H1 (cell line): ENCODE measurements at regions not wholly inside any gene's neighbourhood (a gene's known extent, or its start where the extent isn't known, plus 50 kb on each side); places are given as distances from the start of the nearest gene placed in this dataset.

Experiments
- CTCF ChIA-PET: fragments of 300-600 bp; sonication (Branson Sonifier 250); formaldehyde crosslinking; loops from one replicate; lab custom pipeline; 2021; ENCODE audit not compliant: partially characterized antibody; lab: Charles Lee
- POLR2A ChIA-PET: fragments of 300-600 bp; sonication (Branson Sonifier 250); formaldehyde crosslinking; loops from one replicate; lab custom pipeline; 2021; ENCODE audit warnings: inconsistent platforms; ENCODE audit not compliant: partially characterized antibody; lab: Charles Lee
- DNase-seq, 2 experiments: peaks; one replicate each; pipeline versions ENCODE4 v3.0.0 to v3.0.0-alpha.2; 2010 to 2022; ENCODE audit warnings: low spot score in 2 of 2, low read depth in 1 of 2, mixed read lengths in 1 of 2
- FAIRE-seq: peaks from 2 replicates; lab custom pipeline; 2011; peaks lifted over from hg19 to GRCh38; lab: Jason Lieb, UNC
- H2AFZ ChIP-seq: 2 replicates; pipeline ENCODE4 v1.8.1; 2012; ENCODE audit warnings: low read length, inconsistent platforms
- H2AK5ac ChIP-seq: 2 replicates; pipeline ENCODE4 v1.6.1; 2013; ENCODE audit warnings: low read depth, low read length
- H2BK120ac ChIP-seq: replicated peaks from 2 replicates; pipeline ENCODE3; 2013; ENCODE audit warnings: low read depth, low read length, inconsistent platforms
- H2BK12ac ChIP-seq: 2 replicates; pipeline ENCODE4 v1.6.1; 2013; ENCODE audit warnings: low read depth, low read length
- H2BK15ac ChIP-seq: 2 replicates; pipeline ENCODE4 v1.6.1; 2013; ENCODE audit warnings: low read length
- H2BK20ac ChIP-seq: 2 replicates; pipeline ENCODE4 v1.6.1; 2013; ENCODE audit warnings: low read length
- H2BK5ac ChIP-seq: 2 replicates; pipeline ENCODE4 v1.6.1; 2013; ENCODE audit warnings: low read depth, low read length
- H3K14ac ChIP-seq: 2 replicates; pipeline ENCODE4 v1.6.1; 2013; ENCODE audit warnings: inconsistent platforms; ENCODE audit not compliant: insufficient read length
- H3K18ac ChIP-seq: 2 replicates; pipeline ENCODE4 v1.6.1; 2013; ENCODE audit warnings: low read length; ENCODE audit errors: extremely low read depth
- H3K23ac ChIP-seq: 2 replicates; pipeline ENCODE4 v1.6.1; 2013; ENCODE audit warnings: inconsistent platforms; ENCODE audit not compliant: insufficient read length
- H3K23me2 ChIP-seq: 2 replicates; pipeline ENCODE4 v1.6.1; 2013; ENCODE audit warnings: low read depth, low read length
- H3K27ac ChIP-seq: 2 replicates; pipeline ENCODE4 v1.6.1; 2011; ENCODE audit warnings: low read depth, low read length, inconsistent platforms
- H3K27me3 ChIP-seq, 4 experiments: replicated peaks in 1 of 4; 1 replicate in 1 of 4; 2 replicates in 3 of 4; pipeline versions ENCODE4 v1.6.1 to v1.8.1; 2011 to 2013; ENCODE audit warnings: low read length in 3 of 4, mild to moderate bottlenecking in 3 of 4, inconsistent platforms in 2 of 4, mixed read lengths in 2 of 4, moderate library complexity in 1 of 4; ENCODE audit not compliant: control insufficient read depth in 3 of 4, insufficient read depth in 3 of 4; ENCODE audit errors: extremely low read depth in 1 of 4
- H3K36me3 ChIP-seq, 4 experiments: 2 replicates each; pipeline versions ENCODE4 v1.6.1 to v1.8.1; 2011 to 2013; ENCODE audit warnings: mild to moderate bottlenecking in 4 of 4, low read length in 3 of 4, moderate library complexity in 2 of 4, control low read depth in 1 of 4, inconsistent platforms in 1 of 4; ENCODE audit not compliant: insufficient read depth in 4 of 4, control insufficient read depth in 2 of 4
- H3K4ac ChIP-seq: replicated peaks from 2 replicates; pipeline ENCODE3; 2013; ENCODE audit warnings: low read length, low read depth, mixed read lengths, inconsistent platforms; ENCODE audit not compliant: insufficient read length
- H3K4me1 ChIP-seq, 4 experiments: replicated peaks in 1 of 4; 1 replicate in 1 of 4; 2 replicates in 3 of 4; pipeline versions ENCODE4 v1.6.1 to v1.8.1; 2011 to 2013; ENCODE audit warnings: low read length in 3 of 4, inconsistent platforms in 2 of 4, mixed read lengths in 1 of 4; ENCODE audit not compliant: insufficient read depth in 4 of 4, control insufficient read depth in 3 of 4
- H3K4me2 ChIP-seq, 2 experiments: 2 replicates each; pipeline versions ENCODE4 v1.6.1 to v1.8.1; 2011 to 2013; ENCODE audit warnings: low read depth in 2 of 2, low read length in 2 of 2, control low read depth in 1 of 2, inconsistent platforms in 1 of 2, mild to moderate bottlenecking in 1 of 2; ENCODE audit not compliant: insufficient read depth in 1 of 2
- H3K4me3 ChIP-seq, 4 experiments: fragments of 200-600, 300-600 bp in 1 of 4; sonication (generic), shearing (Covaris generic), sonication (Bioruptor Twin) in 1 of 4; 2 replicates each; pipeline versions ENCODE4 v1.5.1 to v1.8.1; 2011 to 2016; ENCODE audit warnings: low read length in 4 of 4, low read depth in 3 of 4, control low read depth in 2 of 4, inconsistent platforms in 2 of 4, mild to moderate bottlenecking in 2 of 4, mixed read lengths in 1 of 4, moderate library complexity in 1 of 4; ENCODE audit not compliant: insufficient read depth in 2 of 4; ENCODE audit errors: extremely low read depth in 1 of 4
- H3K56ac ChIP-seq: replicated peaks from 2 replicates; pipeline ENCODE3; 2013; ENCODE audit warnings: low read depth, mild to moderate bottlenecking, mixed read lengths, low read length, inconsistent platforms; ENCODE audit not compliant: insufficient read length
- H3K79me1 ChIP-seq: 2 replicates; pipeline ENCODE4 v1.6.1; 2013; ENCODE audit warnings: low read depth, low read length, control low read depth
- H3K79me2 ChIP-seq, 2 experiments: 2 replicates each; pipeline versions ENCODE4 v1.6.1 to v1.8.1; 2012 to 2013; ENCODE audit warnings: low read length in 2 of 2, mild to moderate bottlenecking in 2 of 2, inconsistent platforms in 1 of 2; ENCODE audit not compliant: insufficient read depth in 2 of 2, control insufficient read depth in 1 of 2
- H3K9ac ChIP-seq, 4 experiments: replicated peaks in 1 of 4; 1 replicate in 1 of 4; 2 replicates in 3 of 4; pipeline versions ENCODE4 v1.6.1 to v1.8.1; 2011 to 2013; ENCODE audit warnings: low read depth in 3 of 4, low read length in 3 of 4, control low read depth in 2 of 4, mild to moderate bottlenecking in 2 of 4, moderate library complexity in 2 of 4, inconsistent platforms in 1 of 4; ENCODE audit errors: extremely low read depth in 1 of 4
- H3K9me3 ChIP-seq, 2 experiments: 2 replicates each; pipeline versions ENCODE4 v1.6.1 to v1.8.1; 2012 to 2013; ENCODE audit warnings: mild to moderate bottlenecking in 2 of 2, moderate library complexity in 2 of 2, control low read depth in 1 of 2, inconsistent platforms in 1 of 2, low read depth in 1 of 2, low read length in 1 of 2, mixed read lengths in 1 of 2; ENCODE audit not compliant: insufficient read depth in 2 of 2
- H4K20me1 ChIP-seq, 2 experiments: replicated peaks in 1 of 2; 2 replicates each; pipeline versions ENCODE3 to v1.8.1; 2011 to 2013; ENCODE audit warnings: inconsistent platforms in 2 of 2, low read length in 2 of 2, mild to moderate bottlenecking in 1 of 2; ENCODE audit not compliant: insufficient read depth in 2 of 2, control insufficient read depth in 1 of 2
- H4K5ac ChIP-seq: 2 replicates; pipeline ENCODE4 v1.6.1; 2013; ENCODE audit warnings: low read length, low read depth, mixed read lengths, inconsistent platforms; ENCODE audit not compliant: insufficient read length
- H4K8ac ChIP-seq: 2 replicates; pipeline ENCODE4 v1.8.0; 2013; ENCODE audit warnings: mild to moderate bottlenecking, moderate library complexity, low read length, inconsistent platforms; ENCODE audit not compliant: insufficient read depth; ENCODE audit errors: extremely low read depth
- H4K91ac ChIP-seq: replicated peaks from 2 replicates; pipeline ENCODE3; 2013; ENCODE audit warnings: low read length, mixed read lengths, inconsistent platforms; ENCODE audit not compliant: insufficient read length
- ASH2L ChIP-seq: fragments of 200-600, 300-600 bp; sonication (generic); IDR thresholded peaks from one replicate; pipeline ENCODE4 v1.7.1; 2017; ENCODE audit warnings: low read length
- CEBPB ChIP-seq: IDR thresholded peaks from 2 replicates; pipeline ENCODE4 v1.6.1; 2012; ENCODE audit warnings: low read depth, low read length
- CTBP2 ChIP-seq: IDR thresholded peaks from 2 replicates; pipeline ENCODE4 v1.7.0; 2011; ENCODE audit warnings: borderline replicate concordance, mild to moderate bottlenecking, moderate library complexity, mixed read lengths, low read length; ENCODE audit not compliant: insufficient read depth, insufficient read length
- MAX ChIP-seq: IDR thresholded peaks from 2 replicates; pipeline ENCODE4 v1.6.1; 2012; ENCODE audit warnings: inconsistent platforms
- NANOG ChIP-seq: IDR thresholded peaks from 2 replicates; pipeline ENCODE4 v1.6.1; 2011; ENCODE audit warnings: low read length, low read depth, mild to moderate bottlenecking, inconsistent platforms; ENCODE audit not compliant: insufficient read depth, poor library complexity, severe bottlenecking
- RBBP5 ChIP-seq: IDR thresholded peaks from 2 replicates; pipeline ENCODE4 v1.7.1; 2012; ENCODE audit warnings: low read depth, mild to moderate bottlenecking, inconsistent platforms, low read length, moderate library complexity, borderline replicate concordance
- SIX5 ChIP-seq: IDR thresholded peaks from 2 replicates; pipeline ENCODE4 v1.6.1; 2011; ENCODE audit warnings: mild to moderate bottlenecking, low read depth, low read length
- SRF ChIP-seq: IDR thresholded peaks from 2 replicates; pipeline ENCODE4 v1.6.1; 2011; ENCODE audit warnings: mild to moderate bottlenecking, low read depth, low read length, moderate library complexity
- SUZ12 ChIP-seq: fragments of 200-600 bp; sonication (generic); IDR thresholded peaks from 2 replicates; pipeline ENCODE4 v1.6.1; 2012; ENCODE audit warnings: mild to moderate bottlenecking, inconsistent platforms, low read length, moderate library complexity, mixed read lengths
- USF2 ChIP-seq: IDR thresholded peaks from 2 replicates; pipeline ENCODE4 v1.6.1; 2011; ENCODE audit warnings: low read length, improper control_type of control experiment
- YY1 ChIP-seq: IDR thresholded peaks from 2 replicates; pipeline ENCODE4 v1.6.1; 2011; ENCODE audit warnings: low read depth, mild to moderate bottlenecking, low read length
- ZNF274 ChIP-seq: IDR thresholded peaks from 2 replicates; pipeline ENCODE4 v1.7.0; 2012; ENCODE audit warnings: low read length, borderline replicate concordance; ENCODE audit errors: extremely low read depth
- WGBS, 2 experiments: shearing (Covaris generic) in 1 of 2; methylation state at CpG; one replicate each; pipeline versions ENCODE4 v1.1.6 to v1.1.7; 2013 to 2015; ENCODE audit warnings: low lambda C conversion rate in 2 of 2, mixed read lengths in 2 of 2, inconsistent platforms in 1 of 2, low coverage in 1 of 2, missing lambda C conversion rate in 1 of 2; ENCODE audit not compliant: insufficient replicate concordance in 2 of 2, insufficient coverage in 1 of 2, insufficient read length in 1 of 2; ENCODE audit errors: extremely low coverage in 1 of 2, missing lambda C conversion rate in 1 of 2; 5-methylcytosine and 5-hydroxymethylcytosine counted together

- 93% methylated on average over 1 of the region's 1 CpG; no CpG with 5 or more reads in 1 of the 2 experiments for WGBS, 2 experiments
- Histone ChIP-seq H3K9me3 (no peaks in the 10 kb centered on the region), H3K23ac (no peak overlapping the region), H2BK15ac (no peak overlapping the region), H3K18ac (no peak overlapping the region), H4K20me1 (no peaks in the 10 kb centered on the region), H3K4me2 (no peak overlapping the region), H2BK12ac (no peak overlapping the region), H4K5ac (no peak overlapping the region), H4K91ac (no peak overlapping the region), H3K4me1 (no peaks in the 10 kb centered on the region), H3K36me3 (no peaks in the 10 kb centered on the region), H3K23me2 (no peaks in the 10 kb centered on the region; the same call in 1 of the 2 replicates), H3K27me3 (peaks cover 0 to 2% (median 0%) of the 10 kb centered on the region in 4 experiments; a peak in 1 of 7 replicates), H3K9ac (no peak overlapping the region), H2BK120ac (no peak overlapping the region), H3K4me3 (no peak overlapping the region), H2BK5ac (no peak overlapping the region), H2AK5ac (no peak overlapping the region), H3K56ac (no peak overlapping the region), H4K8ac (no peak overlapping the region), H3K27ac (no peak overlapping the region), H2AFZ (no peak overlapping the region), H3K79me1 (no peaks in the 10 kb centered on the region), H3K14ac (no peak overlapping the region), H3K4ac (no peak overlapping the region), H3K79me2 (no peaks in the 10 kb centered on the region), H2BK20ac (no peak overlapping the region)
- CTCF ChIA-PET, result no interaction called here
- no peak for TF ChIP-seq CTBP2
- no peak for TF ChIP-seq SIX5
- no peak for TF ChIP-seq SRF
- TF ChIP-seq USF2, result no peak
- TF ChIP-seq MAX, result no peak
- no peak for TF ChIP-seq SUZ12
- TF ChIP-seq ASH2L, result no peak
- no peak for TF ChIP-seq NANOG
- no peak for TF ChIP-seq YY1
- TF ChIP-seq ZNF274, result no peak
- no peak for TF ChIP-seq RBBP5
- no peak for TF ChIP-seq CEBPB
- DNase-seq (no peak), FAIRE-seq (no peak)
- POLR2A ChIA-PET, result no interaction called here
These were observed 132.4 kb upstream of the RGS6 start for GRCh38 chr14:71799841-71800240.
